HCT116 (cell line): ENCODE measurements at regions not wholly inside any gene's neighbourhood (a gene's known extent, or its start where the extent isn't known, plus 50 kb on each side); places are given as distances from the start of the nearest gene placed in this dataset.

Experiments used
- ATAC-seq: fragments of 200-7000 bp; cut with Tn5 transposase; 2 replicates; pipeline ENCODE4 v1.9.1; 2020; ENCODE audit warnings: mild to moderate bottlenecking, moderate library complexity
- BruUV-seq: library from RNA; stranded (reverse); fragments of 400-500 nt; replicated peaks from 2 replicates; lab custom pipeline; 2021; lab: Mats Ljungman, UMichigan
- CTCF ChIA-PET: fragments of 300-600 bp; sonication (Branson Sonifier 250); formaldehyde crosslinking; loops from one replicate; lab custom pipeline; 2021; ENCODE audit warnings: antibody characterized with exemption; lab: Charles Lee
- POLR2A ChIA-PET: fragments of 300-600, 350-600 bp; sonication (Branson Sonifier 250); formaldehyde crosslinking; loops from one replicate; lab custom pipeline; 2021; ENCODE audit warnings: antibody characterized with exemption; lab: Charles Lee
- RAD21 ChIA-PET, 2 experiments: fragments of 300-600 bp; sonication (Branson Sonifier 250); formaldehyde crosslinking; loops; one replicate each; lab custom pipeline; 2023; ENCODE audit warnings: low total read pairs in 2 of 2; ENCODE audit not compliant: uncharacterized antibody in 2 of 2, unreplicated experiment in 2 of 2, low non-redundant PET in 1 of 2; lab: Charles Lee
- DNase-seq: peaks from one replicate; pipeline ENCODE4 v3.0.0-alpha.2; 2010; ENCODE audit warnings: low read depth, low spot score
- H2AFZ ChIP-seq: fragments of 200-600 bp; shearing (Covaris generic), sonication (generic); 2 replicates; pipeline ENCODE4 v1.6.1; 2017; ENCODE audit warnings: low read depth, mixed run types, mixed read lengths, antibody characterized with exemption, low read length; ENCODE audit not compliant: poor library complexity, severe bottlenecking
- H3K27ac ChIP-seq: 2 replicates; pipeline ENCODE4 v1.5.1; 2012; ENCODE audit warnings: low read depth, low read length
- H3K27me3 ChIP-seq: fragments of 200-600 bp; sonication (generic); 2 replicates; pipeline ENCODE4 v1.6.1; 2016; ENCODE audit warnings: mixed run types, low read length, mixed read lengths; ENCODE audit not compliant: insufficient read depth
- H3K36me3 ChIP-seq, 2 experiments: fragments of 200-500 bp in 1 of 2; fragments of 200-600 bp in 1 of 2; sonication (Bioruptor generic) in 1 of 2; sonication (generic) in 1 of 2; 2 replicates each; pipeline versions ENCODE4 v1.5.1 to v1.6.1; 2014 to 2016; ENCODE audit warnings: low read length in 2 of 2, inconsistent platforms in 1 of 2, mixed read lengths in 1 of 2, mixed run types in 1 of 2; ENCODE audit not compliant: insufficient read depth in 2 of 2, control insufficient read depth in 1 of 2
- H3K4me1 ChIP-seq, 2 experiments: fragments of 200-600 bp in 1 of 2; sonication (generic) in 1 of 2; 2 replicates each; pipeline versions ENCODE4 v1.5.1 to v1.6.1; 2012 to 2017; ENCODE audit warnings: low read length in 2 of 2, inconsistent platforms in 1 of 2, mild to moderate bottlenecking in 1 of 2, mixed read lengths in 1 of 2, mixed run types in 1 of 2, moderate library complexity in 1 of 2; ENCODE audit not compliant: insufficient read depth in 2 of 2, control insufficient read depth in 1 of 2
- H3K4me2 ChIP-seq: fragments of 200-600 bp; sonication (generic); 2 replicates; pipeline ENCODE4 v1.6.1; 2017; ENCODE audit warnings: mixed run types, low read length, mixed read lengths
- H3K4me3 ChIP-seq, 2 experiments: fragments of 200-600 bp in 1 of 2; sonication (generic) in 1 of 2; replicated peaks in 1 of 2; 2 replicates each; pipeline ENCODE4 v1.5.1; 2011 to 2016; ENCODE audit warnings: low read length in 2 of 2, control low read depth in 1 of 2, low read depth in 1 of 2, mild to moderate bottlenecking in 1 of 2, mixed read lengths in 1 of 2, mixed run types in 1 of 2
- H3K79me2 ChIP-seq: fragments of 200-600 bp; sonication (generic); 2 replicates; pipeline ENCODE4 v1.6.1; 2017; ENCODE audit warnings: mild to moderate bottlenecking, mixed run types, low read length, moderate library complexity, mixed read lengths; ENCODE audit not compliant: insufficient read depth
- H3K9ac ChIP-seq: fragments of 200-600 bp; sonication (generic); 2 replicates; pipeline ENCODE4 v1.6.1; 2016; ENCODE audit warnings: low read length, mixed read lengths
- H3K9me2 ChIP-seq: fragments of 200-600 bp; sonication (generic), shearing (Covaris generic); 2 replicates; pipeline ENCODE4 v1.6.1; 2017; ENCODE audit warnings: mixed run types, mild to moderate bottlenecking, moderate library complexity; ENCODE audit not compliant: insufficient read depth
- H3K9me3 ChIP-seq, 2 experiments: fragments of 200-500 bp in 1 of 2; fragments of 200-600 bp in 1 of 2; sonication (Bioruptor generic) in 1 of 2; sonication (generic) in 1 of 2; 2 replicates each; pipeline ENCODE4 v1.6.1; 2014 to 2017; ENCODE audit warnings: low read length in 2 of 2, mixed read lengths in 2 of 2, inconsistent platforms in 1 of 2, low read depth in 1 of 2, mild to moderate bottlenecking in 1 of 2, mixed run types in 1 of 2, moderate library complexity in 1 of 2; ENCODE audit not compliant: control insufficient read depth in 1 of 2, insufficient read depth in 1 of 2
- H4K20me1 ChIP-seq: fragments of 200-600 bp; sonication (generic), shearing (Covaris generic); 2 replicates; pipeline ENCODE4 v1.6.1; 2017; ENCODE audit warnings: mixed run types, mild to moderate bottlenecking, moderate library complexity; ENCODE audit not compliant: insufficient read depth
- ATF3 ChIP-seq: IDR thresholded peaks from 2 replicates; pipeline ENCODE4 v1.6.1; 2012
- CBX3 ChIP-seq: IDR thresholded peaks from 2 replicates; pipeline ENCODE4 v1.6.1; 2012; ENCODE audit warnings: low read depth
- CEBPB ChIP-seq: IDR thresholded peaks from 2 replicates; pipeline ENCODE4 v1.6.1; 2012; ENCODE audit warnings: low read depth
- CTCF ChIP-seq, 3 experiments: fragments of 200-600 bp in 1 of 3; sonication (generic) in 1 of 3; IDR thresholded peaks in 2 of 3; conservative IDR thresholded peaks in 1 of 3; 2 replicates each; pipeline ENCODE4 v1.5.1; 2012 to 2017; ENCODE audit warnings: low read depth in 2 of 3, low read length in 2 of 3, antibody characterized with exemption in 1 of 3, borderline replicate concordance in 1 of 3, control low read depth in 1 of 3, mild to moderate bottlenecking in 1 of 3, mixed read lengths in 1 of 3, mixed run types in 1 of 3, moderate library complexity in 1 of 3; ENCODE audit not compliant: insufficient read depth in 1 of 3
- EGR1 ChIP-seq: IDR thresholded peaks from 2 replicates; pipeline ENCODE4 v1.6.1; 2012; ENCODE audit warnings: low read depth
- ELF1 ChIP-seq: IDR thresholded peaks from 2 replicates; pipeline ENCODE4 v1.6.1; 2012; ENCODE audit warnings: low read depth, borderline replicate concordance
- EZH2 ChIP-seq: fragments of 200-600 bp; sonication (generic); IDR thresholded peaks from 2 replicates; pipeline ENCODE4 v1.6.1; 2017; ENCODE audit warnings: antibody characterized with exemption, mixed run types
- EZH2phosphoT487 ChIP-seq: fragments of 200-600 bp; IDR thresholded peaks from 2 replicates; pipeline ENCODE4 v1.6.1; 2018; ENCODE audit warnings: antibody characterized with exemption, borderline replicate concordance
- FOSL1 ChIP-seq: IDR thresholded peaks from 2 replicates; pipeline ENCODE4 v1.6.1; 2012; ENCODE audit warnings: low read depth
- JUND ChIP-seq: IDR thresholded peaks from 2 replicates; pipeline ENCODE4 v1.6.1; 2012
- POLR2A ChIP-seq: IDR thresholded peaks from 2 replicates; pipeline ENCODE4 v1.7.0; 2011; ENCODE audit warnings: borderline replicate concordance; ENCODE audit not compliant: insufficient read depth, insufficient read length; ENCODE audit errors: extremely low read depth
- REST ChIP-seq: IDR thresholded peaks from 2 replicates; pipeline ENCODE4 v1.6.1; 2012; ENCODE audit warnings: low read depth
- SIN3A ChIP-seq: IDR thresholded peaks from 2 replicates; pipeline ENCODE4 v1.6.1; 2012; ENCODE audit warnings: low read depth
- SP1 ChIP-seq: IDR thresholded peaks from 2 replicates; pipeline ENCODE4 v1.6.1; 2012; ENCODE audit warnings: low read depth
- SRF ChIP-seq: IDR thresholded peaks from 2 replicates; pipeline ENCODE4 v1.6.1; 2012; ENCODE audit warnings: low read depth
- ZBTB33 ChIP-seq: IDR thresholded peaks from 2 replicates; pipeline ENCODE4 v1.6.1; 2011; ENCODE audit warnings: mild to moderate bottlenecking, low read length, moderate library complexity; ENCODE audit not compliant: insufficient replicate concordance; ENCODE audit errors: extremely low read depth
- ZFX ChIP-seq: fragments of 450-650 bp; IDR thresholded peaks from 2 replicates; pipeline ENCODE4 v1.6.1; 2017
- intact Hi-C: fragments of 100-400 bp; cut with micrococcal nuclease; formaldehyde crosslinking; loops from 2 replicates; pipeline ENCODE4 v1.10.0; 2022

- no peaks in the 10 kb centered on the region for H3K27me3 ChIP-seq
- ATAC-seq (no peak), DNase-seq (no peak)
- H3K36me3 ChIP-seq = no peaks in the 10 kb centered on the region
- no peaks in the 10 kb centered on the region for H3K9me2 ChIP-seq
- H4K20me1 ChIP-seq = no peaks in the 10 kb centered on the region
- H3K4me3 ChIP-seq = no peak overlapping the region
- no peak overlapping the region for H3K4me2 ChIP-seq
- ChIA-PET POLR2A (no interaction called here), RAD21 (no interaction called here), CTCF (interaction anchor here (1.2 kb wide), 1 partner anchor 21 kb away, joined by 4 read pairs; no protein-coding TSS in a partner anchor)
- no peaks in the 10 kb centered on the region for H3K9me3 ChIP-seq
- no peaks in the 10 kb centered on the region for H3K4me1 ChIP-seq
- BruUV-seq = no TSS peak
- no peak overlapping the region for H3K27ac ChIP-seq
- TF ChIP-seq REST (no peak), EZH2 (no peak), FOSL1 (no peak), CTCF (IDR thresholded peaks at IDR 0.05 in 2 of 3, conservative IDR thresholded peaks at IDR 0.05 in 1 of 3; ENCODE audit: borderline replicate concordance in 1 of 3, insufficient read depth in 1 of 3, low read depth in 2 of 3, low read length in 2 of 3) (no peak), JUND (no peak), EZH2phosphoT487 (no peak), EGR1 (no peak), SIN3A (no peak), POLR2A (no peak), SP1 (no peak), ELF1 (no peak), CBX3 (no peak), ZFX (no peak), SRF (no peak), CEBPB (no peak), ZBTB33 (no peak), ATF3 (no peak)
- no peaks in the 10 kb centered on the region for H3K79me2 ChIP-seq
- no peak overlapping the region for H3K9ac ChIP-seq
- no peak overlapping the region for H2AFZ ChIP-seq
- intact Hi-C loops = no loop called here
Measured at GRCh38 chr5:81878333-81878732, 93.5 kb upstream of the ATG10 start.
